Muscle layer of colon (tissue), 2 donors: ENCODE measurements at regions not wholly inside any gene's neighbourhood (a gene's known extent, or its start where the extent isn't known, plus 50 kb on each side); places are given as distances from the start of the nearest gene placed in this dataset.
"Not testable (repeated sequence)": the region's sequence is repeated elsewhere in the genome, so short reads cannot be mapped to it uniquely, and the experiment has no call there.

Experiments
- H3K27ac ChIP-seq: one replicate; pipeline ENCODE4 v1.7.0; 2013; ENCODE audit warnings: low read depth, mild to moderate bottlenecking, low read length, moderate library complexity
- H3K27me3 ChIP-seq, 2 donors: one replicate each; pipeline ENCODE4 v1.7.0; 2013; ENCODE audit warnings: low read length in 2 of 2, mild to moderate bottlenecking in 2 of 2; ENCODE audit not compliant: insufficient read depth in 2 of 2, control insufficient read depth in 1 of 2
- H3K36me3 ChIP-seq: one replicate; pipeline ENCODE4 v1.7.0; 2013; ENCODE audit warnings: mild to moderate bottlenecking, low read length; ENCODE audit not compliant: insufficient read depth
- H3K4me1 ChIP-seq: one replicate; pipeline ENCODE4 v1.7.0; 2013; ENCODE audit warnings: mild to moderate bottlenecking, low read length; ENCODE audit not compliant: insufficient read depth
- H3K4me3 ChIP-seq, 2 donors: one replicate each; pipeline ENCODE4 v1.7.0; 2013; ENCODE audit warnings: low read length in 2 of 2, low read depth in 1 of 2, mild to moderate bottlenecking in 1 of 2, moderate library complexity in 1 of 2
- H3K9ac ChIP-seq: one replicate; pipeline ENCODE4 v1.7.0; 2013; ENCODE audit warnings: low read length
- H3K9me3 ChIP-seq: one replicate; pipeline ENCODE4 v1.7.0; 2013; ENCODE audit warnings: mild to moderate bottlenecking, low read length
- donor health status: abdominal sarcoma.
- donor health status: Adenocarcinoma of cecum.

DNA sequence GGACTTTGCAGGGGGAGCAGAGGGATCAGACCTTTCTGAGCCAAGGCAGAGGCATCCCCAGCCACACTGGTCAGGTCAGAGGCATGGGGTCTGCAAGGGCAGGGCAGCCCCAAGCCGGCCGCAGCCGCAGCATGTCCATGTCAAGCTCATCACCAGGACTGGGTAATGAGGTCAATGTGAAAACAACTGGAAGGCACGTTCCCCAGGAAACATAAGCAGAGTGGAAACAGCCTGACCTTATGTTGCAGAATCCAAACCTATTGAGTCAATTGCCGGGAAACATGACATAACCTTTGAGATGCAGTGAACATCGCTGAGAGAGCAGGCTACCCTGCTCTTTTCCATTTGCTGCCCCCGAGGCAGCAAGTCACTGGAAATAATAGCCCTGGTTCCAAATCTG is 315.1 kb upstream of the IGF1R start:
- no peak overlapping the region for H3K4me3 ChIP-seq
- H3K9ac ChIP-seq: no peak overlapping the region
- no peaks in the 10 kb centered on the region for H3K36me3 ChIP-seq
- H3K27me3 ChIP-seq: no peaks in the 10 kb centered on the region
- H3K4me1 ChIP-seq: no peaks in the 10 kb centered on the region
- H3K27ac ChIP-seq: no peak overlapping the region
- H3K9me3 ChIP-seq: no peaks in the 10 kb centered on the region

DNA sequence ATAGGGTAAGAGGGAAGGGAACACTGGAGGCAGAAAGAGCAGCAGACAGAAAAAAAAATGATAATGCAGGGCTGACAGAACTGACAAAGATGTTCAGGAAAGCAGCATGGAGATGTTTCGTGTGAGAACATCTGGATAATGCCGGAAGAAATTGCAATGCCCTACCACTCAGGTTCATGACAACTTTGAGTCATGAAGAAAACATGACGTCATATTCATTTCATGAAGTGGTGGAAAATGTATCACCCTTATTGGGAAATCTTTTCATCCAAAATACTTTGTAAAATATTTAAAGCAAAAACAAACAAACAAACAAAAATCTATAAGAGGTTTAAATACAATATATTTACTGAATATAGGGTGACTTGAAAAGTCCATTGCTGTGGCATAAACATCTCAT is 305.4 kb upstream of the IGF1R start:
- H3K4me3 ChIP-seq: no peak overlapping the region
- no peaks in the 10 kb centered on the region for H3K9me3 ChIP-seq
- no peak overlapping the region for H3K9ac ChIP-seq
- H3K27me3 ChIP-seq: no peaks in the 10 kb centered on the region
- no peaks in the 10 kb centered on the region for H3K36me3 ChIP-seq
- no peak overlapping the region for H3K27ac ChIP-seq
- H3K4me1 ChIP-seq: peaks cover 8% of the 10 kb centered on the region

DNA sequence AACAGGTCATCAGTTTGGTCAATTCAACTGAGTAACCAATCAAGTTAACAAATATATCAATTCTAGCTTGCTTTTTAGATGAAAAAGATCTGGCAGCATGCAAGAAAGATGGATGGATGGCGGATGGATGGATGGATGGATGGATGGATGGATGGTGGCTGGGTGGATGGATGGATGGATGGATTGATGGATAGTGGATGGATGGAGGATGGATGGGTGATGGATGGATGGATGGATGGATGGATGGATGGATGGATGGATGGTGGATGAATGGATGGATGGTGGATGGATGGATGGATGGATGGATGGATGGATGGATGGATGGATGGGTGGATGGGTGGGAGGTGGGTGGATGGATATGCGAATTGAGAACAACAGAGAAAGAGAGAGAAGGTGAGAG is 303.7 kb upstream of the IGF1R start:
- H3K36me3 ChIP-seq: no peaks in the 10 kb centered on the region
- H3K9ac ChIP-seq: no peak overlapping the region
- H3K27ac ChIP-seq: no peak overlapping the region
- no peak overlapping the region for H3K4me3 ChIP-seq
- no peaks in the 10 kb centered on the region for H3K9me3 ChIP-seq
- H3K4me1 ChIP-seq: peaks cover 8% of the 10 kb centered on the region
- no peaks in the 10 kb centered on the region for H3K27me3 ChIP-seq

DNA sequence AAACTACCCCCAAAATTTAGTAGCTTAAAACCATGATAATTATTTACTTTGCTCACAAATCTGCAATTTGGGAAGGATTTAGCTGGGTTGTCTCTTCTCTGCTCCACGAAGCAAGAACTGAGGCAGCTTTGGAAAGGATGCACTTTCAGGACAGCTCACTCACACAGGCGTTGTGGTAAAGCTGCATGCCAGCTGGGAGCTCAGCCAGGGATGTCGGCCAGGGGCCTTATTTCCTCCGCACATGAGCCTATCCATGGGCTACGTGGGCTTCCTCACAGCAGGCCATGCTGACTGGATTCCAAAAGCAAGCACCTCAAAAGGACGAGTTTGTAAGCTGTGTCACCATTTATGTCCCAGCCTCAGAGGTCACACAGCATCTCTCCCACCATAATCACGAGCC is 301.3 kb upstream of the IGF1R start:
- H3K4me3 ChIP-seq: no peak overlapping the region
- no peaks in the 10 kb centered on the region for H3K36me3 ChIP-seq
- H3K27me3 ChIP-seq: no peaks in the 10 kb centered on the region
- no peak overlapping the region for H3K9ac ChIP-seq
- no peak overlapping the region for H3K27ac ChIP-seq
- peaks cover 8% of the 10 kb centered on the region for H3K4me1 ChIP-seq
- no peaks in the 10 kb centered on the region for H3K9me3 ChIP-seq

DNA sequence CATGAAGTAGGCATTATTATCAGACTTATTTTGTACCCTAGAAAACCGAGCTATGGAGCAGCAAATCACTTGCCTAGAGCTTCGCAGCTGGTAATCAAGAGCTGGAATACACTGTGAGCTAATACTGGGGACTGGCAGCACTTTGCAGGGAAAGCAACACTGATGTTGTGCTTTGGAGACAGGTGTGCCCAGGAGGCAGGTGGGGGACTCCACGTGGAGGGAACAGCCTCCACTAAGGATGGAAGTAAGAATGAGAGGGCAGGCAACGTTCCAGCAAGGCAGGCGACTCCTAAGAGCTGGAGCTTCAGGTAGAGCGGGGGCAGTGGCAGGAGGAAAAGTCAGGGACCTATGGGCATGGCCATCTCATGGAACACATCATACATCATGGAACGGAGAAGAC is 300.5 kb upstream of the IGF1R start:
- no peaks in the 10 kb centered on the region for H3K36me3 ChIP-seq
- no peaks in the 10 kb centered on the region for H3K27me3 ChIP-seq
- H3K4me3 ChIP-seq: no peak overlapping the region

DNA sequence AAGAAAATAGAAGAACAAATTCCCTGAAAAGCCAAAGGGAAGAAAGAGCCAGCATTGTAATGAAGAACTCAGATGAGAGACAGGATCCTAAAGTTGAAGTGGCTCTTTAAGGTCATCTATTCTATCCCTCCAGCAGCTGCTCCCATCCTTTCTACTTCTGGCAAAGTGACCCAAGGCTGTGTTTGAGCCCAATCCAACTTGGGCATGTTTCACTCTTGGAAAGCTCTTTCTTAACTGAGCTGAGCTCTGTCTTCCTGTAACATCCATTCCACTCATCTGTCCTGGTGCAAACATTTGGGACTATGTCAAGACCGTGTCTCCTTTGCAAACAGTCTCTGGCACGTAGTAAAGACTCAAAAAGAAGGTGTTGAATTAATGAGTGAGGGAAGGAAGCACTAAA is 298.1 kb upstream of the IGF1R start:
- Histone ChIP-seq H3K27me3 (no peaks in the 10 kb centered on the region), H3K27ac (no peak overlapping the region), H3K4me3 (no peak overlapping the region), H3K9ac (no peak overlapping the region), H3K36me3 (no peaks in the 10 kb centered on the region), H3K9me3 (no peaks in the 10 kb centered on the region), H3K4me1 (peaks cover 8% of the 10 kb centered on the region)

More for the DNA sequence above, 300.5 kb upstream of the IGF1R start:
- no peak overlapping the region for H3K27ac ChIP-seq
- H3K9me3 ChIP-seq: no peaks in the 10 kb centered on the region
- no peak overlapping the region for H3K9ac ChIP-seq
- peaks cover 8% of the 10 kb centered on the region for H3K4me1 ChIP-seq

DNA sequence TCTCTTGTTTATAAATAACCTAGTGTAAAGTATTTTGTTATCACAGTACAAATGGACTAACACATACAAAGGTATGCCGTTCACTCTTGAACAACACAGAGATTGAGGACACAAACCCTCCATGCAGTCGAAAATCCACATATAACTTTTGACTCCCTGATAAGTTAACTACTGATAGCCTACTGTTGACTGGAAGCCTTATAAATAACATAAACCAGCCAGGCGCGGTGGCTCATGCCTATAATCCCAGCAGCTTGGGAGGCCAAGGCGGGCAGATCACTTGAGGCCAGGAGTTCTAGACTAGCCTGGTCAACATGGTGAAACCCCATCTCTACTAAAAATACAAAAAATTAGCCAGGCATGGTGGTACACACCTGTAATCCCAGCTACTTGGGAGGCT is 290.1 kb upstream of the IGF1R start:
- not testable (repeated sequence) for H3K27me3 ChIP-seq, H3K4me1 ChIP-seq, H3K9ac ChIP-seq, H3K4me3 ChIP-seq, H3K9me3 ChIP-seq, H3K27ac ChIP-seq, H3K36me3 ChIP-seq

DNA sequence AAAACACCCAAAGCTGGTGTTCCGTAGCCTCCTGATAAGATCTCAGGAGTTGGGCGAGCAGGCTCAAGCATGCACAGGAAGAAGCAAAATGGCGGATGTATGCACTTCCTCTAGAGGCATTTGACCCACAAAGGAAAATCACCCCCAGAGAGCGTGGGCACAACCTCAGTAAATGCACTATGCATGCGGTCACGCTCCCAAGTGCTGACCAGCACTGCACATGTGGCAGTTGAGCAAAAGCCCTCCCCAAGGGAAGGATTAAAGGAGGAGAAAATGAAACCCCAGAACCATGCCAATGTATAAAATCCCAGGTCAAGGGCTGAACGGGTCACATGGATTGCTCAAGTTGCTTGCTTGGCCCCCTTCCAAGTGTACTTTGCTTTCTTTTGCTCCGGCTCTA is 289.4 kb upstream of the IGF1R start:
- H3K27me3 ChIP-seq: no peaks in the 10 kb centered on the region
- no peaks in the 10 kb centered on the region for H3K9me3 ChIP-seq
- no peak overlapping the region for H3K9ac ChIP-seq
- no peaks in the 10 kb centered on the region for H3K36me3 ChIP-seq
- no peak overlapping the region for H3K4me3 ChIP-seq
- no peaks in the 10 kb centered on the region for H3K4me1 ChIP-seq
- H3K27ac ChIP-seq: no peak overlapping the region

DNA sequence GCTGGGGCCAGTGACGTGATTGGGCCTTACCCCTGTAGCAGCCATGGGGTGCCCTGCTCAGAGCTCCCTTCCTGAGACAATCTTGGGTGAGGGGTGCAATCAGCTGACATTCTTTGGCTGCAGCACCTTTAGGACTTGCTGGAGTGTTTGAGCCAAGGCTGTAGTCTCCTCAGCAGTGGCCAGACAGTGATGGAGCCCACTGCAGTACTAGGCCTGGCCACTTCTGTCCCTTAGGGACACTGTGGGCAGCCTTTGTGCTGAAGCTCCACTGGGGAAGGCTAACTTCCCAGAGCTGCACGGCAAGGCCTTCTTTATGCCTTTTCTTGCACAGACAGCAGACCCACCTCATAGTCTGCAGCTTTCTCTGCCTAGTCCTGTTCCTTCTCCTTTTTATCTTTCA is 284.9 kb upstream of the IGF1R start:
- H3K9me3 ChIP-seq: no peaks in the 10 kb centered on the region
- H3K36me3 ChIP-seq: no peaks in the 10 kb centered on the region
- H3K27me3 ChIP-seq: no peaks in the 10 kb centered on the region
- H3K4me3 ChIP-seq: no peak overlapping the region
- H3K4me1 ChIP-seq: peaks cover 3% of the 10 kb centered on the region
- H3K9ac ChIP-seq: no peak overlapping the region
- H3K27ac ChIP-seq: no peak overlapping the region

DNA sequence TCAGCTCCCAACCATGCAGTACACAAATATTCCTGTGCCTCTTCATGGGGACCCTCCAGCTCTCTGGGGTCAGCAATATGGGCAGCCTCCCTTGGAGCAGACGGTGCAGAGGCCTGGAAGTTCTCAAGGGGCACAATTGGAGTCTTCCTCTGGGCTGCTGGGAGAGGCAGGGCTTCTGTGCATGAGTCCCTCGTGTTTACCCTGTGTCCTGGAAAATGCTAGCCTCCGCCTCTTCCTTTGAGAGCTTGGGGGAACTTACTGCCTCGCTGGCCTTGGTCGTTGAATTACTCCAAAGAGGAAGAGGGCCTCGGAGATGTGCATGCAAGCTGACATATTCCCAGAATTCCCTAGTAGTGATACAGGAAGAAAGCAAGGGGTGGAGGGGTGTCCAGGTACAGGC is 284.4 kb upstream of the IGF1R start:
- Histone ChIP-seq H3K4me1 (peaks cover 9% of the 10 kb centered on the region), H3K9me3 (no peaks in the 10 kb centered on the region), H3K36me3 (no peaks in the 10 kb centered on the region), H3K9ac (no peak overlapping the region), H3K27ac (no peak overlapping the region), H3K27me3 (no peaks in the 10 kb centered on the region), H3K4me3 (no peak overlapping the region)

DNA sequence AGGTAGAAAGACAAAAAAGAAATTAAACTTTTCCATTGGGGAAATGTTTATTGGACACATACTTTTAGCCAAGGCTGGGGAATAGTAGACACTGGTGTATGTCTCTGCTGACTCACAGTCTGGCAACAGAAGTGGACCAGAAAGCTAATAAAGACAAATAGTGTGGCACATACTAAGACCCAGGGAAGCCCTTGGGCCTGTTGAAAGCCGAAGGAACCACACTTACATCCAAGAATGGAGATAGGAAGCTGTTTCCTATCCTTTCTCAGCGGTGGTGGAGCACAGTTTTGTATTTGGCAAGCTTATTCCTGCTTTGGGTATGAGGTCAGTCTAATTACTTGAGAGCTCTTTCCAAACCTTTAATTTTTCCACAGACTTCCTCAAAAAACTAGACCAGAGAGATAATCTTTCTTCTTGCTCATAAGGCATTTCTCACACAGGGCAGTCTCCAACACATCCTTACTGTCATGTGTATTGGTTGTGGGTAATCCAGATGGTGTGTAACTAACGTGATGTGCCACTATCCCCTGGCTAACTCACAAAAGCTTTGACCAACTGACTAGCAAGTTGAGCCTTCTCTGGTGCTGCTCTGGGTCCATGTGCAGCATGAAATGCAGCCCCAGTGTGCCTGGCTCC is 279.1 kb upstream of the IGF1R start:
- Histone ChIP-seq H3K9me3 (no peaks in the 10 kb centered on the region), H3K27ac (peak overlapping the region; percentile 12), H3K4me3 (no peak overlapping the region), H3K36me3 (no peaks in the 10 kb centered on the region), H3K27me3 (no peaks in the 10 kb centered on the region), H3K9ac (no peak overlapping the region), H3K4me1 (peaks cover 17% of the 10 kb centered on the region)

DNA sequence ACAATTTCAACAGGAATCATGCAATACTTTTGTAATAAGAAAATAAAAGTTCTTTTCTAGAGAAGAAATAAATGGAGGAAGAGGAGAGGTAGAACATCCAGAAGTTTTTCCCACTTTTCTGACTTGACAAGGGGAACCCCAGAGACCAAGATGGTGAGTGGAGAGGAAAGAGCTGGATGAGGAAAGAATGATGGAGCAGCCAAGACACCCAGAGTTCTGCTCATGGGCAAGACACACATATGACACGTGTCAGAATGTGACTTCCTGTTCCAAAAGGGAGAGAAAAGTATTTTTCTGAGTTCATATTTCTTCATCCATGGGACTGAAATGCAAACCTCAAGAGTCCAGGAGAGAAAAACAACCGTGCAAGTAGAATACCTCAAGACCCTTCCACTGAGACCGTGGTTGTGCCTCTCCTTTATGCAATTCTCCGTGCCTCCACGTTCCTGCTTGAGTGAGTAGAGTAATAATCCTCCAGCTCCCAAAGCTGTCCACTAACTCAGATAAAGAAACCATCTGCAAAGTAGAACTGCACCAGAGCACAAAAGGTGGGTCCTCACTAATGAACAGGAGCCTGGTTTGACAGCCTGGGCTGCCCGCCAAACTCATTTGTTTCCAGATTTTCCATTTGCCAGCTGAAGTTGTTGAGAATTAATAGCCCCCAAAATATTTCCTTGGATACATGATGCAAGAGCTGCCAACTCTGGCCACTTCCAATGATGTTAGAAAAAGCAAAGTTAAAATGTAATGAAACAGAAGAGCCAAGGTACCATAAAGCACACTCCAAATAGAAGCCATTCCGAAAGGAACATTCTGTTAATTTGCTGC is 272.6 kb upstream of the IGF1R start:
- H3K4me1 ChIP-seq: peaks cover 11% of the 10 kb centered on the region
- H3K27ac ChIP-seq: no peak overlapping the region
- H3K36me3 ChIP-seq: no peaks in the 10 kb centered on the region
- no peak overlapping the region for H3K9ac ChIP-seq
- no peaks in the 10 kb centered on the region for H3K27me3 ChIP-seq
- no peak overlapping the region for H3K4me3 ChIP-seq
- H3K9me3 ChIP-seq: no peaks in the 10 kb centered on the region
